ENCODE measurements at regions not wholly inside any gene's neighbourhood (a gene's known extent, or its start where the extent isn't known, plus 50 kb on each side); places are given as distances from the start of the nearest gene placed in this dataset.
A peak's percentile ranks its signal among the peaks of the same experiment; 100 is the strongest.

DNA sequence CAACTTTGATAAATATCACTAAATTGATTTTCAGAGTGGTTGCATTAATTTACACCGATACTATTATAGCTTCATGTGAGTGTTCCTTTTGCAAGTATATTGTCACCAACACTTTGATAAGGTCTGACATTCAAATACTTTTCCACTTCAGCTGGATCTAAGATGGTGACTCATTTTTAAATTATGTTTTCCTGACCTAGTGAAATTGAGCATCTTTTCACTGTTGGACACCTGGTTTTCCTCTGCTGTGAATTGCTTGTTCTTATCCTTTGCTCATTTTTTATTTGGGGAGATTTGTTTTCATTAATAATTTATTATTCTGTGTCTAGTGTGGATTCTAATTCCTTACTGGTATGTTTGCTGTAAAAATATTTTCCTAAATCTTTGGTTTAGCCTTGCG lies 85.2 kb upstream of the PRDM1 start:
- TF ChIP-seq, protein P1, sequence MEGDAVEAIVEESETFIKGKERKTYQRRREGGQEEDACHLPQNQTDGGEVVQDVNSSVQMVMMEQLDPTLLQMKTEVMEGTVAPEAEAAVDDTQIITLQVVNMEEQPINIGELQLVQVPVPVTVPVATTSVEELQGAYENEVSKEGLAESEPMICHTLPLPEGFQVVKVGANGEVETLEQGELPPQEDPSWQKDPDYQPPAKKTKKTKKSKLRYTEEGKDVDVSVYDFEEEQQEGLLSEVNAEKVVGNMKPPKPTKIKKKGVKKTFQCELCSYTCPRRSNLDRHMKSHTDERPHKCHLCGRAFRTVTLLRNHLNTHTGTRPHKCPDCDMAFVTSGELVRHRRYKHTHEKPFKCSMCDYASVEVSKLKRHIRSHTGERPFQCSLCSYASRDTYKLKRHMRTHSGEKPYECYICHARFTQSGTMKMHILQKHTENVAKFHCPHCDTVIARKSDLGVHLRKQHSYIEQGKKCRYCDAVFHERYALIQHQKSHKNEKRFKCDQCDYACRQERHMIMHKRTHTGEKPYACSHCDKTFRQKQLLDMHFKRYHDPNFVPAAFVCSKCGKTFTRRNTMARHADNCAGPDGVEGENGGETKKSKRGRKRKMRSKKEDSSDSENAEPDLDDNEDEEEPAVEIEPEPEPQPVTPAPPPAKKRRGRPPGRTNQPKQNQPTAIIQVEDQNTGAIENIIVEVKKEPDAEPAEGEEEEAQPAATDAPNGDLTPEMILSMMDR (IDR thresholded peaks at IDR 0.05; ENCODE audit: low read length, missing control alignments): no peak
- no peak overlapping the region for H3K4me3 ChIP-seq (replicated peaks; ENCODE audit: low read depth, low read length)
- DNase-seq (ENCODE audit: low read depth): no peak

DNA sequence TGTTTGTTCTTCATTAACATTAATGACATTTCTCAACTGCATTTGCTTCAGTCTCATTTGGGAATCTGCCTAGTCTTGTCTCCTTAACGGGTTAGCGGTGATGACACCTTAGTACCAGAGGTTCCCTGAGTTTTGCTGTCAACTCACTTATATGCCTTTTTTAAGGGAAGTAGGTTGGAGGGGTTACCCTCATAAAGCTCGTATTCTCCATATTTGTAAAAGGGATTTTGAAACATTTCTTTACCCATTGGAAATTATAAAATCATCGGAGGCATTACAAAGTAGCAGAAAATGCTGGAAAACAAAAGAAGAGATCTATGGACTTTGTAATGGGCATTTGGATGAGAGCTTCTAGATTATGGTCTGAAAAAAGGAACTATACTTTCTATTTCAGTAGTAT lies 88.7 kb upstream of the PRDM1 start:
- TF ChIP-seq, protein P1 (IDR thresholded peaks at IDR 0.05; ENCODE audit: low read length, missing control alignments): no peak
- no peak overlapping the region for H3K4me3 ChIP-seq (replicated peaks; ENCODE audit: low read depth, low read length)
- no peak for DNase-seq (ENCODE audit: low read depth)

DNA sequence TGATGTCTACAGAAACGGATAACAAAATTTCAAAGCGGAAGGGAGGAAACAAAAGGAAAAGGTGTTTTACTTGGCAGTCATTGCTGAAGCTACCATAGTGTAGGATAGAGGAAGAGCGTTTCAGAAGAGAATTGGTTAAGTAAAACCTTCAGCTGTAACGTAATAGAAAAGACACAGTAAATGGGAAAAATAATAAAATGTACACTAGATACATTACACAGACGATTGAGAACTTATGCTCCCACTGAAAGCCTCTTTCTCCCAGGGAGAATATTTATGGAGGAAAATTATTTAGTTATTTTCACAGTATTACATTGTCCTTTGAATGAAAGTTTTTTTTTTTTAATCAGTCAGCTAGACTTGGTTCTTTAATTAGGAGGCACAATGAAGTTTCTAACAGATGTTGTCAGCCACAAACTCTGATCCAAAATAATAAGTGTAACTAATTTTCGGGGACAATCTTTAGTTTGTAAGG lies 90.7 kb upstream of the PRDM1 start:
- H3K4me3 ChIP-seq (replicated peaks; ENCODE audit: low read depth, low read length): no peak overlapping the region
- DNase-seq (ENCODE audit: low read depth): no peak
- TF ChIP-seq, protein P1 (IDR thresholded peaks at IDR 0.05; ENCODE audit: low read length, missing control alignments): no peak

DNA sequence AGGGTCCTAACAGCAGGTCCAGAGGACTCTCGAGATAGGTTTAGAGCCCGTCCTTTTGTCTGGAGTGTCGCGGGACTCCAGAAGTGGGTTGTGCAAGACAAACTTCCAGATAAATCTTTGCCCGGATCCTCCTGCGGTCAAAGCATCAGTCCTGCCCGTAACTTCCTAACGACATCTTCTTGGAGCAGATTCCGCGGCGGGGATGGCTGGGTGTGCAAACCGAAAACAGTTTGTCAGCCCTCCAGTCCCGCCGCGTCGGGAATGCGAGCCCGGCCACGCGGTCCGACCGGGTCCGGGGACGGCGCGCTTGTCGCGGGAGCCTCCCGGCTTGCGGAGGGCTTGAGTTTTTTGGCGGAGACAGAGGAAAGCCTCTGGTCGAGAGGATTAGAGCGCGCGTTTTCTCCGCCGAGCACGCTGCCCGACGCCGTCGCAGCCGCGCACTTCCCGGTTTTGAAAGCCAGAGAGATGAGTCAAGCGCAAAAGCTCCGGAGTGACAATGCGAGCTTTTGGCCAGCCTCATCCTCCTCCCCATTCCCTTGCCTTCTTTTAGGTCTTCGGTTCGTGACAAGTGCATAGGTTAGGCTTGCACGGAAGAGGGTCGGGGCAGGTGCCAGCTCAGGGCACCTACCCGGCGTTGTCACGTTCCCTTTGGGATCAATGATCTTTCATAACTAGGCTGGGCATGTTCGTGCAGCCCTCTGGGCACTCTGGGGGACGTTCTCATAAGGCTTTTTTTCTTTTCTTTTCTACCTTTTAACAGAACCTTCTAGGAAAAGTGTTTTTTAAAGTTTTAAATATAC lies 91.3 kb upstream of the PRDM1 start:
- peak; percentile 49 for DNase-seq (ENCODE audit: low read depth)
- H3K4me3 ChIP-seq (replicated peaks; ENCODE audit: low read depth, low read length): peak overlapping the region; percentile 58
- TF ChIP-seq, protein P1 (IDR thresholded peaks at IDR 0.05; ENCODE audit: low read length, missing control alignments): no peak

DNA sequence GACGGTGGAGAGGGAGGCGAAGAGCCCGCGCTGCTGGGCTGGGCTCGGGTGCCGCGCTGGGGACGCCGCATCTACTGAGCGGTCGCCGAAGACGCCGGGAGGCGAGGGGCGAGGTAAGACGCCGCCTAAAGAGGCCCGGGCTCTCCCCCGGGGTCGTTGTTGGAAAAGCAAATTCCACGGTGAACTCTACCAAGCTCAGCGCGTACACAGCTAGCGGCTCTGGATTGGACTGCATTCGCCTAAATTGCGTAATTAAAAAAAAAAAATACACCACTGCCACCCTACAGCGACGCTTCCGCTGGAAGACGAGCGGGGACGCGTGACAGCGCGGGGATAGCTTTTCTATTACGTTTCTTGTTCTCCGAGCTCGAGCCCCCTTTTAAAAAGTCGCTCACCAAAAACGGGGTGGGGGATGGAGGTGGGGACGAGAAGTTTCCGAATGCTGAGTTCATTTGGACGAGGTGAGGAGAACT lies 92.0 kb upstream of the PRDM1 start:
- peak; percentile 21 for DNase-seq (ENCODE audit: low read depth)
- peak overlapping the region; percentile 58 for H3K4me3 ChIP-seq (replicated peaks; ENCODE audit: low read depth, low read length)
- TF ChIP-seq, protein P1 (IDR thresholded peaks at IDR 0.05; ENCODE audit: low read length, missing control alignments): no peak

DNA sequence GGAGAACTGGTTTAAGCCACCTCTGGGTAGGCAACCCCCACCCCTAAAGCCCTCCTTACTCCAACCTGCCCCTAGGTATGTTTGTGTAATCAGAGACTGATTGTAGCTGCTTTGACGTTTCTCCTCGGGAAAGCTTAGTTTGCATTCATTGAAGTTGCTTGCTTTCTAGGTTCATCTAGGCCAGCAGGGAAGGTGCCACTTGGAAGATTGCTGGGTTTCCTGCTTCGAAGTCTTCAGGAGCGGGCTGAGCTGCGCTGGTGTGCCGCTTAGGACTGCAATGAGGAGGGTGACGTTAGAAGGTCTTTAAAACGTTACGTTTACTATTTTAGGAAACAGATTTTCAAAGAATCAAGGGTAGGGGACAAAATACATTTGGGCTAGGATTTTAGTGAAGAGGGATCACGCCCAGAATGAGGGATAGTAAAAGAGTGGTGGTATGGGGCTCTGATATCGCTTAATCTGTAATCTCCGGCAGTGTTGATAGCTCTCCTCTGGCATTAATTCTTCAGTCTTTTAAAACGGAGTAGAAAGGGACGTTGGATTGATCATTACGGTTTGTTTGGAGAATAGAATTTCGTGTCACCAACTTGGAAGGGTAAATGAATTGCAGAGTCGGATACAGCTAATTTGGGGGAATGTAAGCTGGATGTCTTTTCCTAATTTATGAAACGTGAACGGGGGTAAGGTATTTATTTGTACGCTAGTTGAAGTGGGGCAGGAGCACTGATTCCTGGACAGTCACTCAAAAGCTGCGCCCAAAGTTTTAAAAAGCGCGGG lies 92.6 kb upstream of the PRDM1 start:
- TF ChIP-seq, protein P1 (IDR thresholded peaks at IDR 0.05; ENCODE audit: low read length, missing control alignments): no peak
- DNase-seq (ENCODE audit: low read depth): no peak
- H3K4me3 ChIP-seq (replicated peaks; ENCODE audit: low read depth, low read length): peak overlapping the region; percentile 58

Data from fibroblast of pulmonary artery (primary cell).